OCI-LY7 (cell line): ENCODE measurements at regions not wholly inside any gene's neighbourhood (a gene's known extent, or its start where the extent isn't known, plus 50 kb on each side); places are given as distances from the start of the nearest gene placed in this dataset.
A peak's percentile ranks its signal among the peaks of the same experiment; 100 is the strongest.
"Not testable (repeated sequence)": the region's sequence is repeated elsewhere in the genome, so short reads cannot be mapped to it uniquely, and the experiment has no call there.

Experiments used
- BruUV-seq: library from RNA; stranded (reverse); fragments of 400-500 nt; replicated peaks from 2 replicates; lab custom pipeline; 2021; lab: Mats Ljungman, UMichigan
- CTCF ChIA-PET: fragments of 300-600 bp; sonication (Branson Sonifier 250); formaldehyde crosslinking; loops from one replicate; lab custom pipeline; 2022; ENCODE audit warnings: antibody characterized with exemption; ENCODE audit not compliant: unreplicated experiment; lab: Charles Lee
- POLR2A ChIA-PET: fragments of 300-600 bp; sonication (Branson Sonifier 250); formaldehyde crosslinking; loops from one replicate; lab custom pipeline; 2022; ENCODE audit warnings: antibody characterized with exemption; lab: Charles Lee
- DNase-seq: peaks from one replicate; pipeline ENCODE4 v3.0.0-alpha.2; 2015; ENCODE audit warnings: low spot score
- H2AFZ ChIP-seq: fragments of 200-600 bp; sonication (generic), shearing (Covaris generic); 2 replicates; pipeline ENCODE4 v1.6.1; 2014; ENCODE audit warnings: mild to moderate bottlenecking, antibody characterized with exemption, low read length, moderate library complexity
- H3K27ac ChIP-seq: fragments of 200-600 bp; sonication (generic); 2 replicates; pipeline ENCODE4 v1.5.1; 2014; ENCODE audit warnings: mixed run types, low read depth, mild to moderate bottlenecking, moderate library complexity, low read length, inconsistent platforms; ENCODE audit not compliant: poor library complexity, severe bottlenecking
- H3K36me3 ChIP-seq: fragments of 200-600 bp; sonication (generic); 2 replicates; pipeline ENCODE4 v1.6.1; 2014; ENCODE audit warnings: mild to moderate bottlenecking, antibody characterized with exemption, low read length, moderate library complexity, mixed read lengths; ENCODE audit not compliant: insufficient read depth
- H3K4me1 ChIP-seq: fragments of 200-600 bp; sonication (generic); 2 replicates; pipeline ENCODE4 v1.5.1; 2014; ENCODE audit warnings: mild to moderate bottlenecking, low read length; ENCODE audit not compliant: insufficient read depth, poor library complexity, severe bottlenecking
- H3K4me2 ChIP-seq: fragments of 200-600 bp; sonication (generic); 2 replicates; pipeline ENCODE4 v1.6.1; 2014; ENCODE audit warnings: mild to moderate bottlenecking, low read length
- H3K4me3 ChIP-seq: fragments of 200-600 bp; sonication (generic); 2 replicates; pipeline ENCODE4 v1.5.1; 2014; ENCODE audit warnings: mild to moderate bottlenecking, low read depth, low read length; ENCODE audit not compliant: poor library complexity, severe bottlenecking
- H3K79me2 ChIP-seq: fragments of 200-600 bp; sonication (generic); 2 replicates; pipeline ENCODE4 v1.6.1; 2016; ENCODE audit warnings: low read depth, mild to moderate bottlenecking, low read length, moderate library complexity, mixed read lengths; ENCODE audit not compliant: insufficient read depth
- H3K9me2 ChIP-seq: fragments of 200-600 bp; sonication (generic); 2 replicates; pipeline ENCODE4 v1.6.1; 2016; ENCODE audit warnings: mild to moderate bottlenecking, low read length, mixed read lengths; ENCODE audit not compliant: insufficient read depth
- H3K9me3 ChIP-seq: fragments of 200-600 bp; sonication (generic); 2 replicates; pipeline ENCODE4 v1.6.1; 2014; ENCODE audit warnings: mild to moderate bottlenecking, mixed run types, low read length, mixed read lengths
- H4K20me1 ChIP-seq: fragments of 200-600 bp; sonication (generic); 2 replicates; pipeline ENCODE4 v1.6.1; 2014; ENCODE audit warnings: mild to moderate bottlenecking, antibody characterized with exemption, low read length, moderate library complexity, mixed read lengths; ENCODE audit not compliant: insufficient read depth
- EZH2phosphoT487 ChIP-seq: fragments of 200-600 bp; sonication (generic); IDR thresholded peaks from 2 replicates; pipeline ENCODE4 v1.6.1; 2018; ENCODE audit warnings: low read depth, borderline replicate concordance, mild to moderate bottlenecking, mixed run types, antibody characterized with exemption, low read length, moderate library complexity, mixed read lengths
- intact Hi-C: fragments of 100-400 bp; cut with micrococcal nuclease; formaldehyde crosslinking; loops from one replicate; pipeline ENCODE4 v1.10.0; 2022; ENCODE audit not compliant: unreplicated experiment
- TF ChIP-seq, protein P1 (sequence below): fragments of 200-600 bp; sonication (generic); conservative IDR thresholded peaks from 2 replicates; pipeline ENCODE4 v1.5.1; 2014; ENCODE audit warnings: mild to moderate bottlenecking, antibody characterized with exemption, low read length, moderate library complexity, mixed read lengths

- TF ChIP-seq, protein P1, sequence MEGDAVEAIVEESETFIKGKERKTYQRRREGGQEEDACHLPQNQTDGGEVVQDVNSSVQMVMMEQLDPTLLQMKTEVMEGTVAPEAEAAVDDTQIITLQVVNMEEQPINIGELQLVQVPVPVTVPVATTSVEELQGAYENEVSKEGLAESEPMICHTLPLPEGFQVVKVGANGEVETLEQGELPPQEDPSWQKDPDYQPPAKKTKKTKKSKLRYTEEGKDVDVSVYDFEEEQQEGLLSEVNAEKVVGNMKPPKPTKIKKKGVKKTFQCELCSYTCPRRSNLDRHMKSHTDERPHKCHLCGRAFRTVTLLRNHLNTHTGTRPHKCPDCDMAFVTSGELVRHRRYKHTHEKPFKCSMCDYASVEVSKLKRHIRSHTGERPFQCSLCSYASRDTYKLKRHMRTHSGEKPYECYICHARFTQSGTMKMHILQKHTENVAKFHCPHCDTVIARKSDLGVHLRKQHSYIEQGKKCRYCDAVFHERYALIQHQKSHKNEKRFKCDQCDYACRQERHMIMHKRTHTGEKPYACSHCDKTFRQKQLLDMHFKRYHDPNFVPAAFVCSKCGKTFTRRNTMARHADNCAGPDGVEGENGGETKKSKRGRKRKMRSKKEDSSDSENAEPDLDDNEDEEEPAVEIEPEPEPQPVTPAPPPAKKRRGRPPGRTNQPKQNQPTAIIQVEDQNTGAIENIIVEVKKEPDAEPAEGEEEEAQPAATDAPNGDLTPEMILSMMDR: no peak
- no peak for TF ChIP-seq EZH2phosphoT487
- Histone ChIP-seq H3K27ac (no peak overlapping the region), H3K9me3 (no peaks in the 10 kb centered on the region), H3K4me3 (no peak overlapping the region), H4K20me1 (no peaks in the 10 kb centered on the region), H3K36me3 (no peaks in the 10 kb centered on the region), H3K9me2 (no peaks in the 10 kb centered on the region), H3K79me2 (no peaks in the 10 kb centered on the region), H3K4me1 (peaks cover 20% of the 10 kb centered on the region), H3K4me2 (no peak overlapping the region), H2AFZ (no peak overlapping the region)
- intact Hi-C loops: no loop called here
- DNase-seq: no peak
- POLR2A ChIA-PET: interaction anchor here (0.7 to 1.3 kb wide), 4 partner anchors 9 to 84 kb away, joined by 3 to 4 read pairs (median 4); no protein-coding TSS in a partner anchor
- CTCF ChIA-PET: no interaction called here
- BruUV-seq: no TSS peak
Measured at GRCh38 chr6:11469684-11470083, 67.9 kb upstream of the TMEM170B start.

DNA sequence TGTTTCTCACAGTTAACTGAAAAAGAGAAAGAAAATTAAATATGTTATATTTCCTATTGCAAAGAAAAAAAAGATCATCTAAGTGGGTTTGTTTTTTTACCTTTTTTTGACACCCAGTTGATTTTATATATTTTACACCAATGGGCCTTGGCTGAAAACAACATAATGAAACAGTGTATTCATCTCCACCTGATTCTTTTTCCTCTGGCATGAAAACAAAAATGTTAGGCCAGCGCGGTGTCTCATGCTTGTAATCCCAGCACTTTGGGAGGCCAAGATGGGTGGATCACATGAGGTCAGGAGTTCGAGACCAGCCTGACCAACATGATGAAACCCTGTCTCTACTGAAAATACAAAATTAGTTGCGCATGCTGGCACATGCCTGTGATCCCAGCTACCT is 69.3 kb upstream of the TMEM170B start:
- H3K4me1 ChIP-seq: peaks cover 20% of the 10 kb centered on the region
- BruUV-seq, H3K36me3 ChIP-seq, H3K9me3 ChIP-seq, H3K4me2 ChIP-seq, intact Hi-C loops, CTCF ChIA-PET, H2AFZ ChIP-seq, POLR2A ChIA-PET, H3K9me2 ChIP-seq, H3K79me2 ChIP-seq, H3K27ac ChIP-seq, DNase-seq, H4K20me1 ChIP-seq, H3K4me3 ChIP-seq: not testable (repeated sequence)

- H4K20me1 ChIP-seq: no peaks in the 10 kb centered on the region
- CTCF ChIA-PET: no interaction called here
- H3K9me3 ChIP-seq: no peaks in the 10 kb centered on the region
- H3K4me1 ChIP-seq: peaks cover 23% of the 10 kb centered on the region
- no peak overlapping the region for H3K27ac ChIP-seq
- peak; percentile 14 for DNase-seq
- TF ChIP-seq, protein P1: no peak
- no peak for TF ChIP-seq EZH2phosphoT487
- H3K36me3 ChIP-seq: no peaks in the 10 kb centered on the region
- BruUV-seq: no TSS peak
- intact Hi-C loops: no loop called here
- H3K4me2 ChIP-seq: peak overlapping the region; percentile 17
- H3K79me2 ChIP-seq: no peaks in the 10 kb centered on the region
- no peak overlapping the region for H3K4me3 ChIP-seq
- POLR2A ChIA-PET: interaction anchor here (0.5 kb wide), 1 partner anchor 26 kb away, joined by 3 read pairs; no protein-coding TSS in a partner anchor
- H2AFZ ChIP-seq: peak overlapping the region; percentile 57
- no peaks in the 10 kb centered on the region for H3K9me2 ChIP-seq
Measured at GRCh38 chr6:11467364-11467763, 70.2 kb upstream of the TMEM170B start.
